A549 (cell line): ENCODE measurements at regions not wholly inside any gene's neighbourhood (a gene's known extent, or its start where the extent isn't known, plus 50 kb on each side); places are given as distances from the start of the nearest gene placed in this dataset.
A peak's percentile ranks its signal among the peaks of the same experiment; 100 is the strongest.

Experiments used
- NPAS2 ChIP-seq: fragments of 250-450 bp; sonication (Bioruptor Pico); IDR thresholded peaks from 2 replicates; pipeline ENCODE4 v1.8.0; 2022; ENCODE audit warnings: mild to moderate bottlenecking, moderate library complexity, borderline replicate concordance
- NR3C1 ChIP-seq: fragments of >200 bp; sonication (Bioruptor Twin); formaldehyde crosslinking; IDR thresholded peaks from 3 replicates; pipeline ENCODE4 v1.6.1; 2017
- POLR2A ChIP-seq: IDR thresholded peaks from 2 replicates; pipeline ENCODE4 v1.6.1; 2012; ENCODE audit warnings: mild to moderate bottlenecking, low read length
- RCOR1 ChIP-seq: fragments of 150-350 bp; IDR thresholded peaks from 2 replicates; pipeline ENCODE4 v1.6.1; 2014; ENCODE audit warnings: antibody characterized with exemption, low read length, low read depth
- ZNF302 ChIP-seq: fragments of 250-450 bp; sonication (Bioruptor Pico); IDR thresholded peaks from 2 replicates; pipeline ENCODE4 v1.9.0; 2021; ENCODE audit warnings: inconsistent platforms, mild to moderate bottlenecking, moderate library complexity
- TF ChIP-seq, protein P1 (sequence below): fragments of >200 bp; sonication (Bioruptor Twin); formaldehyde crosslinking; IDR thresholded peaks from 3 replicates; pipeline ENCODE4 v1.5.1; 2016
- TF ChIP-seq, protein P2 (sequence below): fragments of 200-600 bp; sonication (generic); IDR thresholded peaks from 2 replicates; pipeline ENCODE4 v1.6.1; 2016; ENCODE audit warnings: antibody characterized with exemption, mild to moderate bottlenecking, moderate library complexity
- TF ChIP-seq, protein P3 (sequence below): fragments of >200 bp; sonication (Bioruptor Twin); formaldehyde crosslinking; IDR thresholded peaks from 3 replicates; pipeline ENCODE4 v1.6.1; 2016
- TF ChIP-seq, protein P4 (sequence below): fragments of 450-650 bp; IDR thresholded peaks from 2 replicates; pipeline ENCODE4 v1.6.1; 2014; ENCODE audit warnings: antibody characterized with exemption

DNA sequence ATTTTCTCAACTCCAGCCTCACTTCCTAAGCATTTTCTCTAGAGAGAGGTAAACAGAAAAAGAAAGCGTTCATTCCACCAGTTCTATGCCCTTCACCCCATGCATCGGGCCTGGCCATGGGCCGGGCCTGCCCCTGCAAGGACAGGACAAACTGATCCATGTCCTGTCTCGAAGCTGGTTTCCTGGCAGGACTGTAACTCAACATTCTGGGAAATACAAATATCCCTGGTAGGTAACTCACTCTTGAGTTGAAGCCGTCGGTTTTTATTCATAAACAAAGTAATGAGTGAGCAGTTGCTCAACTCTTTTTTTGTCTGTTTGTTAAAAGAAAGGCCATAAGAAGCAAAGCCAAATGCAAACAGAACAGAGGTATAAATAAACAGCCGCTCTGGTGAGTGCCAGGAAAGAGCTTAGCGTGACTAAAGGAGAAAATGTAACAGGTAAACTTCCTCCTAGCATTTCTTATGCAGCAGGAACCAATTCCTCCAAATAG lies 64.4 kb upstream of the DNAH5 start:
- TF ChIP-seq, protein P1, sequence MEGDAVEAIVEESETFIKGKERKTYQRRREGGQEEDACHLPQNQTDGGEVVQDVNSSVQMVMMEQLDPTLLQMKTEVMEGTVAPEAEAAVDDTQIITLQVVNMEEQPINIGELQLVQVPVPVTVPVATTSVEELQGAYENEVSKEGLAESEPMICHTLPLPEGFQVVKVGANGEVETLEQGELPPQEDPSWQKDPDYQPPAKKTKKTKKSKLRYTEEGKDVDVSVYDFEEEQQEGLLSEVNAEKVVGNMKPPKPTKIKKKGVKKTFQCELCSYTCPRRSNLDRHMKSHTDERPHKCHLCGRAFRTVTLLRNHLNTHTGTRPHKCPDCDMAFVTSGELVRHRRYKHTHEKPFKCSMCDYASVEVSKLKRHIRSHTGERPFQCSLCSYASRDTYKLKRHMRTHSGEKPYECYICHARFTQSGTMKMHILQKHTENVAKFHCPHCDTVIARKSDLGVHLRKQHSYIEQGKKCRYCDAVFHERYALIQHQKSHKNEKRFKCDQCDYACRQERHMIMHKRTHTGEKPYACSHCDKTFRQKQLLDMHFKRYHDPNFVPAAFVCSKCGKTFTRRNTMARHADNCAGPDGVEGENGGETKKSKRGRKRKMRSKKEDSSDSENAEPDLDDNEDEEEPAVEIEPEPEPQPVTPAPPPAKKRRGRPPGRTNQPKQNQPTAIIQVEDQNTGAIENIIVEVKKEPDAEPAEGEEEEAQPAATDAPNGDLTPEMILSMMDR: no peak
- TF ChIP-seq NPAS2 (no peak), ZNF302 (CRISPR knock-in tag) (no peak), POLR2A (no peak), NR3C1 (peak; percentile 55; the same call in 1 of the 3 replicates), RCOR1 (no peak)
- TF ChIP-seq, protein P2, sequence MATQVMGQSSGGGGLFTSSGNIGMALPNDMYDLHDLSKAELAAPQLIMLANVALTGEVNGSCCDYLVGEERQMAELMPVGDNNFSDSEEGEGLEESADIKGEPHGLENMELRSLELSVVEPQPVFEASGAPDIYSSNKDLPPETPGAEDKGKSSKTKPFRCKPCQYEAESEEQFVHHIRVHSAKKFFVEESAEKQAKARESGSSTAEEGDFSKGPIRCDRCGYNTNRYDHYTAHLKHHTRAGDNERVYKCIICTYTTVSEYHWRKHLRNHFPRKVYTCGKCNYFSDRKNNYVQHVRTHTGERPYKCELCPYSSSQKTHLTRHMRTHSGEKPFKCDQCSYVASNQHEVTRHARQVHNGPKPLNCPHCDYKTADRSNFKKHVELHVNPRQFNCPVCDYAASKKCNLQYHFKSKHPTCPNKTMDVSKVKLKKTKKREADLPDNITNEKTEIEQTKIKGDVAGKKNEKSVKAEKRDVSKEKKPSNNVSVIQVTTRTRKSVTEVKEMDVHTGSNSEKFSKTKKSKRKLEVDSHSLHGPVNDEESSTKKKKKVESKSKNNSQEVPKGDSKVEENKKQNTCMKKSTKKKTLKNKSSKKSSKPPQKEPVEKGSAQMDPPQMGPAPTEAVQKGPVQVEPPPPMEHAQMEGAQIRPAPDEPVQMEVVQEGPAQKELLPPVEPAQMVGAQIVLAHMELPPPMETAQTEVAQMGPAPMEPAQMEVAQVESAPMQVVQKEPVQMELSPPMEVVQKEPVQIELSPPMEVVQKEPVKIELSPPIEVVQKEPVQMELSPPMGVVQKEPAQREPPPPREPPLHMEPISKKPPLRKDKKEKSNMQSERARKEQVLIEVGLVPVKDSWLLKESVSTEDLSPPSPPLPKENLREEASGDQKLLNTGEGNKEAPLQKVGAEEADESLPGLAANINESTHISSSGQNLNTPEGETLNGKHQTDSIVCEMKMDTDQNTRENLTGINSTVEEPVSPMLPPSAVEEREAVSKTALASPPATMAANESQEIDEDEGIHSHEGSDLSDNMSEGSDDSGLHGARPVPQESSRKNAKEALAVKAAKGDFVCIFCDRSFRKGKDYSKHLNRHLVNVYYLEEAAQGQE: no peak
- TF ChIP-seq, protein P3, sequence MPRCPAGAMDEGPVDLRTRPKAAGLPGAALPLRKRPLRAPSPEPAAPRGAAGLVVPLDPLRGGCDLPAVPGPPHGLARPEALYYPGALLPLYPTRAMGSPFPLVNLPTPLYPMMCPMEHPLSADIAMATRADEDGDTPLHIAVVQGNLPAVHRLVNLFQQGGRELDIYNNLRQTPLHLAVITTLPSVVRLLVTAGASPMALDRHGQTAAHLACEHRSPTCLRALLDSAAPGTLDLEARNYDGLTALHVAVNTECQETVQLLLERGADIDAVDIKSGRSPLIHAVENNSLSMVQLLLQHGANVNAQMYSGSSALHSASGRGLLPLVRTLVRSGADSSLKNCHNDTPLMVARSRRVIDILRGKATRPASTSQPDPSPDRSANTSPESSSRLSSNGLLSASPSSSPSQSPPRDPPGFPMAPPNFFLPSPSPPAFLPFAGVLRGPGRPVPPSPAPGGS: peak; percentile 38; the same call in 1 of the 3 replicates
- TF ChIP-seq, protein P4, sequence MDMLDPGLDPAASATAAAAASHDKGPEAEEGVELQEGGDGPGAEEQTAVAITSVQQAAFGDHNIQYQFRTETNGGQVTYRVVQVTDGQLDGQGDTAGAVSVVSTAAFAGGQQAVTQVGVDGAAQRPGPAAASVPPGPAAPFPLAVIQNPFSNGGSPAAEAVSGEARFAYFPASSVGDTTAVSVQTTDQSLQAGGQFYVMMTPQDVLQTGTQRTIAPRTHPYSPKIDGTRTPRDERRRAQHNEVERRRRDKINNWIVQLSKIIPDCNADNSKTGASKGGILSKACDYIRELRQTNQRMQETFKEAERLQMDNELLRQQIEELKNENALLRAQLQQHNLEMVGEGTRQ: no peak
